GM19397 (cell line): ENCODE measurements at regions not wholly inside any gene's neighbourhood (a gene's known extent, or its start where the extent isn't known, plus 50 kb on each side); places are given as distances from the start of the nearest gene placed in this dataset.

Experiments
- ATAC-seq: cut with Tn5 transposase; IDR thresholded peaks from one replicate; pipeline ENCODE4 v1.9.1; 2021; ENCODE audit warnings: mild to moderate bottlenecking, moderate library complexity; ENCODE audit not compliant: unreplicated experiment

DNA sequence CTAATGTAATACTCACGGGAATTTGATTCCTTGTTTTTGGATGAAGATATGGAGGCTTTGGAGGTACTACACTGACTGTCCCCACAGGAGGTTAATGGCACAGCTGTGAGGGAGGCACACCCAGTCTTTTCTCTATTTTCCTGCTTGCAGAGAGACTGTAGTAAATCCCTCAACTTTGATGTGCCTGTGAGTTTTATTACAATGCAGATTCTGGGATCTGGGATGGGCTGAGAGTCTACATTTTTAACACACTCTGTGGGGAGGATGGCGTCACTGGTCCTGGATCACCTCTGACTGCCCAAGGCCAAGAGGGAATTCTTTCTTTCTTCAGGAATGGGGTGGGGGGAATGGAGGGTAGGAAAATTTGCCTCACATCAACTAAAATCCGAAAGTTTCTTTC lies 80.2 kb upstream of the NTM start:
- no peak for ATAC-seq

GRCh38 chr11:131295986-131296385 lies 74.4 kb upstream of the NTM start:
- no peak for ATAC-seq

DNA sequence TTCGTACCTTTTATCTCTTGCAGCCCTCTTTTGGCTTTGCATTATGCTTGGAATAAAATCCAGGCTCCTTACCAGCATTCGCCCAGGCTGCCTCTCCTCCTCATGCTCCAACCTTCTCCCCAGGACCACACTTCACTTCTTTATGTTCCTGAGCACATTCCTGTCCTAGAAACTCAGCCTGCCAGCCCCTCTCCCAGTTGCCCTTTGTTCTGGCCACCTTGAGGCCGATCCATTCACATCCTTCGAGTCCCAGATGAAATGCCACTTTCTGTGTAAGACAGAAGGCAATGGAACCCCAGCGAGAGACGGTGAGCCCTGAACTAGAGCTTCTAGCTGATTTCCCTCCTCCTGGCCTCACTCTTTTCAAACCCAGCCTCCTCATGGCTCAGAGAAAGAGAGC lies 73.0 kb upstream of the NTM start:
- ATAC-seq: no peak

GRCh38 chr11:131299598-131300438 lies 70.6 kb upstream of the NTM start:
- no peak for ATAC-seq

GRCh38 chr11:131300439-131300717 lies 70.0 kb upstream of the NTM start:
- no peak for ATAC-seq

GRCh38 chr11:131301306-131301705 lies 69.1 kb upstream of the NTM start:
- no peak for ATAC-seq

- ATAC-seq: no peak
These were observed 67.6 kb upstream of the NTM start for GRCh38 chr11:131302836-131303235.

- ATAC-seq: no peak
These were observed 66.8 kb upstream of the NTM start for GRCh38 chr11:131303611-131304119.

- ATAC-seq: no peak
These were observed 65.4 kb upstream of the NTM start for GRCh38 chr11:131305005-131305404.

GRCh38 chr11:131307506-131307905 lies 62.9 kb upstream of the NTM start:
- ATAC-seq: no peak

GRCh38 chr11:131309776-131310175 lies 60.6 kb upstream of the NTM start:
- ATAC-seq: no peak

GRCh38 chr11:131311776-131312514 lies 58.5 kb upstream of the NTM start:
- no peak for ATAC-seq
